Mesothelial cell of epicardium (in vitro differentiated cells): ENCODE measurements at regions not wholly inside any gene's neighbourhood (a gene's known extent, or its start where the extent isn't known, plus 50 kb on each side); places are given as distances from the start of the nearest gene placed in this dataset.

Experiments
- DNase-seq, 2 experiments: peaks; one replicate each; pipeline ENCODE4 v3.0.0; 2021; ENCODE audit warnings: low spot score in 2 of 2; ENCODE audit not compliant: unreplicated experiment in 2 of 2
- H3K27ac Mint-ChIP-seq: 2 replicates; pipeline ENCODE4 v1.8.0; 2021; ENCODE audit warnings: mixed read lengths
- H3K27me3 Mint-ChIP-seq: 2 replicates; pipeline ENCODE4 v1.8.0; 2021; ENCODE audit warnings: low read depth, mixed read lengths
- H3K36me3 Mint-ChIP-seq: 2 replicates; pipeline ENCODE4 v1.8.0; 2021; ENCODE audit warnings: mixed read lengths
- H3K4me1 Mint-ChIP-seq: 2 replicates; pipeline ENCODE4 v1.8.0; 2021; ENCODE audit warnings: mixed read lengths
- H3K4me3 Mint-ChIP-seq: 2 replicates; pipeline ENCODE4 v1.8.0; 2021; ENCODE audit warnings: mild to moderate bottlenecking, moderate library complexity, mixed read lengths
- H3K9me3 Mint-ChIP-seq: 2 replicates; pipeline ENCODE4 v1.8.0; 2021; ENCODE audit warnings: mixed read lengths
- microRNA-seq: library from miRNA; unstranded; fragments of <30 nt; microRNA quantifications from one replicate; pipeline ENCODE4 v1.2.0, GENCODE V29; 2021; ENCODE audit warnings: inconsistent platforms, mixed read lengths
- TF ChIP-seq, protein P1 (sequence below): fragments of 200-600 bp; sonication (generic); IDR thresholded peaks from one replicate; pipeline ENCODE4 v1.5.0; 2021; ENCODE audit warnings: antibody characterized with exemption; ENCODE audit not compliant: unreplicated experiment

DNA sequence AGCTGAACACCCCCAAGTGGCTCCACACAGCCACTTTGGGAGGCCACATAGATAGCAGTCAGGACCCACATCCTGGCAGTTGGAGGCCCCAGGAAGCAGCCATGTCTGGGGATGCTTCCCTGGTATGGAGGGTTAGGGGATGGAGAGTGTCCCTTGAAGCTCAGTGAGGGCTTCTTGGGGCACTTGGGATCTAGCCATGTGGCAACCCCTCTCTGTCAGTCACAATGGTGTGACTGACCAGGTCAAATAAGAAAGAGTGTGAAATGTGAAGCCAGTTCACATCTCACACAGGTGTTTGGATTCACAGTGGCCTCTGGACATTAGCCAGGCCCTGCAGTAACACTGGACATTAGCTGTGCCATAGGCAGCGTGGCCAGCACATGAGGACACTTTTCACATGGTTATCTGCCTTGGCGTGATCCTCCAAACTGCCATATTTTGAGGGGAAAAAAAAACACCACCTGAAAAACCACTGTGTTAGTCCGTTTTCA lies 53.9 kb upstream of the IL17B start:
- H3K27me3 Mint-ChIP-seq: no peaks in the 10 kb centered on the region
- H3K9me3 Mint-ChIP-seq: no peaks in the 10 kb centered on the region
- TF ChIP-seq, protein P1, sequence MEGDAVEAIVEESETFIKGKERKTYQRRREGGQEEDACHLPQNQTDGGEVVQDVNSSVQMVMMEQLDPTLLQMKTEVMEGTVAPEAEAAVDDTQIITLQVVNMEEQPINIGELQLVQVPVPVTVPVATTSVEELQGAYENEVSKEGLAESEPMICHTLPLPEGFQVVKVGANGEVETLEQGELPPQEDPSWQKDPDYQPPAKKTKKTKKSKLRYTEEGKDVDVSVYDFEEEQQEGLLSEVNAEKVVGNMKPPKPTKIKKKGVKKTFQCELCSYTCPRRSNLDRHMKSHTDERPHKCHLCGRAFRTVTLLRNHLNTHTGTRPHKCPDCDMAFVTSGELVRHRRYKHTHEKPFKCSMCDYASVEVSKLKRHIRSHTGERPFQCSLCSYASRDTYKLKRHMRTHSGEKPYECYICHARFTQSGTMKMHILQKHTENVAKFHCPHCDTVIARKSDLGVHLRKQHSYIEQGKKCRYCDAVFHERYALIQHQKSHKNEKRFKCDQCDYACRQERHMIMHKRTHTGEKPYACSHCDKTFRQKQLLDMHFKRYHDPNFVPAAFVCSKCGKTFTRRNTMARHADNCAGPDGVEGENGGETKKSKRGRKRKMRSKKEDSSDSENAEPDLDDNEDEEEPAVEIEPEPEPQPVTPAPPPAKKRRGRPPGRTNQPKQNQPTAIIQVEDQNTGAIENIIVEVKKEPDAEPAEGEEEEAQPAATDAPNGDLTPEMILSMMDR: no peak
- H3K4me1 Mint-ChIP-seq: peaks cover 17% of the 10 kb centered on the region
- H3K27ac Mint-ChIP-seq: peak overlapping the region; percentile 59
- no peak overlapping the region for H3K4me3 Mint-ChIP-seq
- no peak for DNase-seq
- H3K36me3 Mint-ChIP-seq: peaks cover 8% of the 10 kb centered on the region

- Mint-ChIP-seq H3K27ac (peak overlapping the region; percentile 33), H3K4me1 (peaks cover 18% of the 10 kb centered on the region), H3K36me3 (peaks cover 10% of the 10 kb centered on the region), H3K9me3 (no peaks in the 10 kb centered on the region), H3K27me3 (no peaks in the 10 kb centered on the region), H3K4me3 (no peak overlapping the region)
- no peak for DNase-seq
- TF ChIP-seq, protein P1: no peak
Observed at GRCh38 chr5:149432376-149432775, 53.3 kb upstream of the IL17B start.

GRCh38 chr5:149429839-149430721 lies 51.0 kb upstream of the IL17B start:
- Mint-ChIP-seq H3K9me3 (no peaks in the 10 kb centered on the region), H3K27me3 (no peaks in the 10 kb centered on the region), H3K4me3 (no peak overlapping the region), H3K36me3 (peaks cover 15% of the 10 kb centered on the region), H3K27ac (peak overlapping the region; percentile 75), H3K4me1 (peaks cover 26% of the 10 kb centered on the region)
- no peak for DNase-seq
- TF ChIP-seq, protein P1: no peak

Small RNA genes in the stretch of these regions (microRNA-seq; reads per million reads assigned to microRNA genes)
- 505 reads per million, percentile 74 among the genes with 10 or more reads in this experiment for gene MIR145
